Mammary epithelial cell (primary cell): ENCODE measurements at regions not wholly inside any gene's neighbourhood (a gene's known extent, or its start where the extent isn't known, plus 50 kb on each side); places are given as distances from the start of the nearest gene placed in this dataset.

Experiments
- CTCF ChIP-seq, 2 donors: IDR thresholded peaks in 1 of 2; conservative IDR thresholded peaks in 1 of 2; 2 replicates each; pipeline ENCODE4 v1.5.1; 2011 to 2012; ENCODE audit warnings: inconsistent platforms in 2 of 2, low read length in 2 of 2, mild to moderate bottlenecking in 2 of 2, control low read depth in 1 of 2, low read depth in 1 of 2; ENCODE audit not compliant: insufficient read depth in 1 of 2; ENCODE audit errors: extremely low read depth in 1 of 2
- EZH2 ChIP-seq: IDR thresholded peaks from 2 replicates; pipeline ENCODE4 v1.6.1; 2012; ENCODE audit warnings: low read length, inconsistent platforms, borderline replicate concordance

GRCh38 chr5:142492781-142493281 is 168.0 kb upstream of the SPRY4 start:
- TF ChIP-seq CTCF (conservative IDR thresholded peaks at IDR 0.05 in 1 of 2, IDR thresholded peaks at IDR 0.05 in 1 of 2; ENCODE audit: extremely low read depth in 1 of 2, insufficient read depth in 1 of 2, low read depth in 1 of 2, low read length in 2 of 2) (no peak), EZH2 (no peak)
